ENCODE measurements at regions not wholly inside any gene's neighbourhood (a gene's known extent, or its start where the extent isn't known, plus 50 kb on each side); places are given as distances from the start of the nearest gene placed in this dataset.
"Not testable (repeated sequence)": the region's sequence is repeated elsewhere in the genome, so short reads cannot be mapped to it uniquely, and the experiment has no call there.

DNA sequence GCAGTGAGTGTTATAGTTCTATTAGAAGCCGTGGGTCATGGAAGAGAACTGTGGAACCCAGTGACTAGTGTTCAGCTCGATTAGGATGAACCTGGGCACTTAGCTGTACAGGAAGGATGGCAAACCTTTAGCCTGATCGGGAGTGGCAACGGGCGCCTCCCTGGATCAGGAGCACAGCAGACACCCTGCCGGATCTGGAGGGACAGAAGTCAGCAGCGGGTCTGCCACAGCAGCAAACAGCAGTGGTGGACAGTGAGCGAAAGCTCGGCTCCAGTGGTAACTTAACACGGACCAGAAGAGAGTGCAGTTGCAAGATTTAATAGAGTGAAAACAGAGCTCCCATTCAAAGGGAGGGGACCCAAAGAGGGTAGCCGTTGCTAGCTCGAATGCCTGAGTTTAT lies 697.6 kb upstream of the SLITRK1 start:
- TF ChIP-seq, protein P1, sequence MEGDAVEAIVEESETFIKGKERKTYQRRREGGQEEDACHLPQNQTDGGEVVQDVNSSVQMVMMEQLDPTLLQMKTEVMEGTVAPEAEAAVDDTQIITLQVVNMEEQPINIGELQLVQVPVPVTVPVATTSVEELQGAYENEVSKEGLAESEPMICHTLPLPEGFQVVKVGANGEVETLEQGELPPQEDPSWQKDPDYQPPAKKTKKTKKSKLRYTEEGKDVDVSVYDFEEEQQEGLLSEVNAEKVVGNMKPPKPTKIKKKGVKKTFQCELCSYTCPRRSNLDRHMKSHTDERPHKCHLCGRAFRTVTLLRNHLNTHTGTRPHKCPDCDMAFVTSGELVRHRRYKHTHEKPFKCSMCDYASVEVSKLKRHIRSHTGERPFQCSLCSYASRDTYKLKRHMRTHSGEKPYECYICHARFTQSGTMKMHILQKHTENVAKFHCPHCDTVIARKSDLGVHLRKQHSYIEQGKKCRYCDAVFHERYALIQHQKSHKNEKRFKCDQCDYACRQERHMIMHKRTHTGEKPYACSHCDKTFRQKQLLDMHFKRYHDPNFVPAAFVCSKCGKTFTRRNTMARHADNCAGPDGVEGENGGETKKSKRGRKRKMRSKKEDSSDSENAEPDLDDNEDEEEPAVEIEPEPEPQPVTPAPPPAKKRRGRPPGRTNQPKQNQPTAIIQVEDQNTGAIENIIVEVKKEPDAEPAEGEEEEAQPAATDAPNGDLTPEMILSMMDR (IDR thresholded peaks at IDR 0.05): not testable (repeated sequence)
- TF ChIP-seq POLR2AphosphoS5, POLR2A (IDR thresholded peaks at IDR 0.05): not testable (repeated sequence)

All from breast epithelium (tissue), 3 donors.